Transverse colon (tissue), 4 donors: ENCODE measurements at regions not wholly inside any gene's neighbourhood (a gene's known extent, or its start where the extent isn't known, plus 50 kb on each side); places are given as distances from the start of the nearest gene placed in this dataset.

ENCODE experiments used
- EP300 ChIP-seq: sonication (generic); formaldehyde crosslinking; IDR thresholded peaks from one replicate; pipeline ENCODE4 v1.6.1; 2017; ENCODE audit warnings: antibody characterized with exemption, low read depth
- POLR2A ChIP-seq: fragments of 450-650 bp; IDR thresholded peaks from one replicate; pipeline ENCODE4 v1.6.1; 2016; ENCODE audit warnings: antibody characterized with exemption, mild to moderate bottlenecking, moderate library complexity
- POLR2AphosphoS5 ChIP-seq, 3 donors: sonication (generic); formaldehyde crosslinking; IDR thresholded peaks; one replicate each; pipeline ENCODE4 v1.6.1; 2016; ENCODE audit warnings: antibody characterized with exemption in 3 of 3
- TF ChIP-seq, protein P1 (sequence below), 5 experiments: fragments of 200-600 bp in 3 of 5; fragments of 450-650 bp in 2 of 5; sonication (generic) in 3 of 5; IDR thresholded peaks; 1 replicate in 2 of 5; 2 replicates in 3 of 5; pipeline ENCODE4 v1.5.1; 2016 to 2017; ENCODE audit warnings: antibody characterized with exemption in 5 of 5, inconsistent platforms in 3 of 5, mild to moderate bottlenecking in 2 of 5, moderate library complexity in 1 of 5

DNA sequence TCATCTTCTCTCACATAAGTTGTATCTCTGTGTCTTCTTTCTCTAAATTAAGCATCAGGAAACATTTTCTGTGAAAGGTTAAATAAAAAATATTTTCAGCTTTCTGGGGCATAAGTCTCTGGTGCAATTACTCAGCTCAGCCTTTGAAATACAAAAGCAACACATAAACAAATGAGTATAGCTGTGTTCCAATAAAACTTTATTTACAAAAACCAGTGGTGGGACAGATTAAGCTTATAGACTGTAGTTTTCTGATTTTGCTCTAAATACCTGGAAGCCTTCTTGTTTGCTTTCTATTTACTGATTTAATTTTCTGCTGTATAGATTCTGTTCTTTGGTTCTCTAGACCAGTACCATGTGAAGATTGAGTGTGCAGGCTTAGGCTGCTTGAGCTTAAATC lies 655.1 kb downstream of the VRK1 start:
- TF ChIP-seq, protein P1, sequence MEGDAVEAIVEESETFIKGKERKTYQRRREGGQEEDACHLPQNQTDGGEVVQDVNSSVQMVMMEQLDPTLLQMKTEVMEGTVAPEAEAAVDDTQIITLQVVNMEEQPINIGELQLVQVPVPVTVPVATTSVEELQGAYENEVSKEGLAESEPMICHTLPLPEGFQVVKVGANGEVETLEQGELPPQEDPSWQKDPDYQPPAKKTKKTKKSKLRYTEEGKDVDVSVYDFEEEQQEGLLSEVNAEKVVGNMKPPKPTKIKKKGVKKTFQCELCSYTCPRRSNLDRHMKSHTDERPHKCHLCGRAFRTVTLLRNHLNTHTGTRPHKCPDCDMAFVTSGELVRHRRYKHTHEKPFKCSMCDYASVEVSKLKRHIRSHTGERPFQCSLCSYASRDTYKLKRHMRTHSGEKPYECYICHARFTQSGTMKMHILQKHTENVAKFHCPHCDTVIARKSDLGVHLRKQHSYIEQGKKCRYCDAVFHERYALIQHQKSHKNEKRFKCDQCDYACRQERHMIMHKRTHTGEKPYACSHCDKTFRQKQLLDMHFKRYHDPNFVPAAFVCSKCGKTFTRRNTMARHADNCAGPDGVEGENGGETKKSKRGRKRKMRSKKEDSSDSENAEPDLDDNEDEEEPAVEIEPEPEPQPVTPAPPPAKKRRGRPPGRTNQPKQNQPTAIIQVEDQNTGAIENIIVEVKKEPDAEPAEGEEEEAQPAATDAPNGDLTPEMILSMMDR (IDR thresholded peaks at IDR 0.05) = no peak
- TF ChIP-seq EP300 = no peak
- no peak for TF ChIP-seq POLR2A
- no peak for TF ChIP-seq POLR2AphosphoS5 (IDR thresholded peaks at IDR 0.05)
